ENCODE measurements at regions not wholly inside any gene's neighbourhood (a gene's known extent, or its start where the extent isn't known, plus 50 kb on each side); places are given as distances from the start of the nearest gene placed in this dataset.

- Histone ChIP-seq H3K27me3 (no peaks in the 10 kb centered on the region), H3K27ac (no peak overlapping the region), H3K36me3 (no peaks in the 10 kb centered on the region), H3K4me1 (no peaks in the 10 kb centered on the region), H3K9me3 (no peaks in the 10 kb centered on the region), H3K4me3 (no peak overlapping the region)
- no peak for TF ChIP-seq EP300 (IDR thresholded peaks at IDR 0.05; ENCODE audit: low read depth)
- TF ChIP-seq POLR2AphosphoS5 (IDR thresholded peaks at IDR 0.05): no peak
- intact Hi-C loops (cut with DNase I; ENCODE audit: low total_unique reads) (no loop called here), in situ Hi-C loops (cut with MboI; ENCODE audit: low pct_ligation_motif_present in 1 of 4, low pct_unique_long_range_greater_than_20kb in 1 of 4, low sequenced_read_pairs in 3 of 4) (no loop called here)
- no peak for DNase-seq
- 86 to 90% methylated on average over 5 of the region's 5 CpGs for WGBS, 2 donors (ENCODE audit: low coverage in 1 of 2)
Observed at GRCh38 chr6:128754658-128755256, 128.2 kb upstream of the LAMA2 start.

GRCh38 chr6:128743974-128744765, 138.8 kb upstream of the LAMA2 start:
- no peaks in the 10 kb centered on the region for H3K27me3 ChIP-seq
- TF ChIP-seq EP300 (IDR thresholded peaks at IDR 0.05; ENCODE audit: low read depth): no peak
- TF ChIP-seq CTCF (IDR thresholded peaks at IDR 0.05): no peak
- TF ChIP-seq POLR2AphosphoS5 (IDR thresholded peaks at IDR 0.05): no peak
- TF ChIP-seq POLR2A (IDR thresholded peaks at IDR 0.05): no peak
- 51 to 64% methylated on average over 5 of the region's 5 CpGs for WGBS, 2 donors (ENCODE audit: low coverage in 1 of 2)
- H3K36me3 ChIP-seq: no peaks in the 10 kb centered on the region
- DNase-seq: no peak
- in situ Hi-C loops (cut with MboI; ENCODE audit: low pct_ligation_motif_present in 1 of 4, low pct_unique_long_range_greater_than_20kb in 1 of 4, low sequenced_read_pairs in 3 of 4): loop anchor here in 3 of 4 donors (25.0 kb wide), 3 partner anchors 493 to 1007 kb away; no protein-coding TSS in a partner anchor
- intact Hi-C loops (cut with DNase I; ENCODE audit: low total_unique reads): no loop called here
- no peaks in the 10 kb centered on the region for H3K9me3 ChIP-seq
- H3K27ac ChIP-seq: no peak overlapping the region
- H3K4me3 ChIP-seq: no peak overlapping the region
- no peaks in the 10 kb centered on the region for H3K4me1 ChIP-seq

- 85 to 97% methylated on average over 5 to 10 of the region's 10 CpGs for WGBS, 2 donors (ENCODE audit: low coverage in 1 of 2)
- intact Hi-C loops (cut with DNase I; ENCODE audit: low total_unique reads): no loop called here
- no peak overlapping the region for H3K4me3 ChIP-seq
- in situ Hi-C loops (cut with MboI; ENCODE audit: low pct_ligation_motif_present in 1 of 4, low pct_unique_long_range_greater_than_20kb in 1 of 4, low sequenced_read_pairs in 3 of 4): loop anchor here in 3 of 4 donors (25.0 kb wide), 3 partner anchors 494 to 1006 kb away; no protein-coding TSS in a partner anchor
- no peaks in the 10 kb centered on the region for H3K36me3 ChIP-seq
- H3K4me1 ChIP-seq: peaks cover 0 to under 1% (median 0%) of the 10 kb centered on the region in 4 donors
- TF ChIP-seq POLR2A (IDR thresholded peaks at IDR 0.05) (no peak), EP300 (IDR thresholded peaks at IDR 0.05; ENCODE audit: low read depth) (no peak), CTCF (IDR thresholded peaks at IDR 0.05) (no peak), POLR2AphosphoS5 (IDR thresholded peaks at IDR 0.05) (no peak)
- no peaks in the 10 kb centered on the region for H3K9me3 ChIP-seq
- DNase-seq: no peak
- H3K27ac ChIP-seq: no peak overlapping the region
- no peaks in the 10 kb centered on the region for H3K27me3 ChIP-seq
Observed at GRCh38 chr6:128742900-128743299, 140.0 kb upstream of the LAMA2 start.

GRCh38 chr6:128740951-128741350, 142.0 kb upstream of the LAMA2 start:
- no peak overlapping the region for H3K27ac ChIP-seq
- TF ChIP-seq CTCF (IDR thresholded peaks at IDR 0.05): no peak
- no peak for TF ChIP-seq EP300 (IDR thresholded peaks at IDR 0.05; ENCODE audit: low read depth)
- no peak for TF ChIP-seq POLR2AphosphoS5 (IDR thresholded peaks at IDR 0.05)
- no peak for TF ChIP-seq POLR2A (IDR thresholded peaks at IDR 0.05)
- in situ Hi-C loops (cut with MboI; ENCODE audit: low pct_ligation_motif_present in 1 of 4, low pct_unique_long_range_greater_than_20kb in 1 of 4, low sequenced_read_pairs in 3 of 4) (loop anchor here in 3 of 4 donors (25.0 kb wide), 3 partner anchors 496 to 1004 kb away; no protein-coding TSS in a partner anchor), intact Hi-C loops (cut with DNase I; ENCODE audit: low total_unique reads) (no loop called here)
- no peaks in the 10 kb centered on the region for H3K27me3 ChIP-seq
- no peak overlapping the region for H3K4me3 ChIP-seq
- no peaks in the 10 kb centered on the region for H3K36me3 ChIP-seq
- H3K9me3 ChIP-seq: no peaks in the 10 kb centered on the region
- H3K4me1 ChIP-seq: peaks cover 0 to 5% (median 0%) of the 10 kb centered on the region in 4 donors
- 88 to 90% methylated on average over 1 of the region's 1 CpG for WGBS, 2 donors (ENCODE audit: low coverage in 1 of 2)
- no peak for DNase-seq

Data from transverse colon (tissue), 4 donors.